HUES6 (cell line): ENCODE measurements at regions not wholly inside any gene's neighbourhood (a gene's known extent, or its start where the extent isn't known, plus 50 kb on each side); places are given as distances from the start of the nearest gene placed in this dataset.

Experiments used
- H3K27ac ChIP-seq: 2 replicates; pipeline ENCODE4 v1.7.0; 2013; ENCODE audit warnings: low read depth, mild to moderate bottlenecking, low read length, inconsistent platforms
- H3K27me3 ChIP-seq: 2 replicates; pipeline ENCODE4 v1.6.1; 2013; ENCODE audit warnings: low read length; ENCODE audit not compliant: control insufficient read depth, insufficient read depth
- H3K36me3 ChIP-seq: 2 replicates; pipeline ENCODE4 v1.6.1; 2013; ENCODE audit warnings: low read length; ENCODE audit not compliant: control insufficient read depth, insufficient read depth
- H3K4me1 ChIP-seq: 2 replicates; pipeline ENCODE4 v1.6.1; 2013; ENCODE audit warnings: low read length; ENCODE audit not compliant: control insufficient read depth, insufficient read depth
- H3K4me3 ChIP-seq: 2 replicates; pipeline ENCODE4 v1.5.1; 2013; ENCODE audit warnings: low read depth, low read length
- H3K9ac ChIP-seq: one replicate; pipeline ENCODE4 v1.6.1; 2013; ENCODE audit warnings: mild to moderate bottlenecking, low read length
- H3K9me3 ChIP-seq: 2 replicates; pipeline ENCODE4 v1.6.1; 2013; ENCODE audit warnings: low read depth, low read length; ENCODE audit not compliant: control insufficient read depth, insufficient read depth

- H3K27me3 ChIP-seq, result no peaks in the 10 kb centered on the region
- H3K27ac ChIP-seq, result no peak overlapping the region
- no peaks in the 10 kb centered on the region for H3K36me3 ChIP-seq
- H3K9me3 ChIP-seq, result no peaks in the 10 kb centered on the region
- no peak overlapping the region for H3K4me3 ChIP-seq
- H3K9ac ChIP-seq, result no peak overlapping the region
- H3K4me1 ChIP-seq, result no peaks in the 10 kb centered on the region
These were observed 887.1 kb downstream of the TFAP2A start for GRCh38 chr6:9527679-9528286.

GRCh38 chr6:9523462-9523861 lies 891.4 kb downstream of the TFAP2A start:
- H3K9ac ChIP-seq, result no peak overlapping the region

GRCh38 chr6:9522101-9522500 lies 892.8 kb downstream of the TFAP2A start:
- H3K4me3 ChIP-seq, result no peak overlapping the region
- no peaks in the 10 kb centered on the region for H3K9me3 ChIP-seq
- no peaks in the 10 kb centered on the region for H3K4me1 ChIP-seq
- no peaks in the 10 kb centered on the region for H3K36me3 ChIP-seq
- no peak overlapping the region for H3K9ac ChIP-seq
- H3K27me3 ChIP-seq, result no peaks in the 10 kb centered on the region
- no peak overlapping the region for H3K27ac ChIP-seq

More at GRCh38 chr6:9523462-9523861, 891.4 kb downstream of the TFAP2A start:
- Histone ChIP-seq H3K27me3 (no peaks in the 10 kb centered on the region), H3K9me3 (no peaks in the 10 kb centered on the region), H3K36me3 (no peaks in the 10 kb centered on the region), H3K27ac (no peak overlapping the region), H3K4me1 (no peaks in the 10 kb centered on the region), H3K4me3 (no peak overlapping the region)

GRCh38 chr6:9521152-9521530 lies 893.7 kb downstream of the TFAP2A start:
- Histone ChIP-seq H3K4me3 (no peak overlapping the region), H3K27me3 (no peaks in the 10 kb centered on the region), H3K4me1 (0 out of 2 replicates have a peak, but pooled peaks cover 4% of the 10 kb centered on the region), H3K27ac (no peak overlapping the region), H3K36me3 (no peaks in the 10 kb centered on the region), H3K9ac (no peak overlapping the region), H3K9me3 (no peaks in the 10 kb centered on the region)

GRCh38 chr6:9520417-9521151 lies 894.3 kb downstream of the TFAP2A start:
- H3K4me3 ChIP-seq, result no peak overlapping the region

GRCh38 chr6:9518431-9518830 lies 896.4 kb downstream of the TFAP2A start:
- no peak overlapping the region for H3K9ac ChIP-seq
- no peaks in the 10 kb centered on the region for H3K27me3 ChIP-seq
- no peaks in the 10 kb centered on the region for H3K36me3 ChIP-seq
- H3K4me1 ChIP-seq, result 0 out of 2 replicates have a peak, but pooled peaks cover 7% of the 10 kb centered on the region
- H3K4me3 ChIP-seq, result no peak overlapping the region
- H3K27ac ChIP-seq, result no peak overlapping the region
- H3K9me3 ChIP-seq, result no peaks in the 10 kb centered on the region

More at GRCh38 chr6:9520417-9521151, 894.3 kb downstream of the TFAP2A start:
- Histone ChIP-seq H3K27me3 (no peaks in the 10 kb centered on the region), H3K36me3 (no peaks in the 10 kb centered on the region), H3K9me3 (no peaks in the 10 kb centered on the region), H3K9ac (no peak overlapping the region), H3K27ac (no peak overlapping the region), H3K4me1 (0 out of 2 replicates have a peak, but pooled peaks cover 7% of the 10 kb centered on the region)

- Histone ChIP-seq H3K9me3 (no peaks in the 10 kb centered on the region), H3K4me3 (no peak overlapping the region), H3K4me1 (0 out of 2 replicates have a peak, but pooled peaks cover 7% of the 10 kb centered on the region), H3K27me3 (no peaks in the 10 kb centered on the region), H3K27ac (no peak overlapping the region), H3K36me3 (no peaks in the 10 kb centered on the region), H3K9ac (no peak overlapping the region)
These were observed 897.1 kb downstream of the TFAP2A start for GRCh38 chr6:9517806-9518205.

GRCh38 chr6:9515633-9516606 lies 899.0 kb downstream of the TFAP2A start:
- 0 out of 2 replicates have a peak, but pooled peaks cover 7% of the 10 kb centered on the region for H3K4me1 ChIP-seq
- no peak overlapping the region for H3K4me3 ChIP-seq
- H3K9me3 ChIP-seq, result no peaks in the 10 kb centered on the region
- no peaks in the 10 kb centered on the region for H3K36me3 ChIP-seq
- H3K9ac ChIP-seq, result no peak overlapping the region
- H3K27me3 ChIP-seq, result no peaks in the 10 kb centered on the region
- H3K27ac ChIP-seq, result no peak overlapping the region

- Histone ChIP-seq H3K9me3 (no peaks in the 10 kb centered on the region), H3K4me1 (0 out of 2 replicates have a peak, but pooled peaks cover 7% of the 10 kb centered on the region), H3K36me3 (no peaks in the 10 kb centered on the region), H3K27ac (no peak overlapping the region), H3K27me3 (no peaks in the 10 kb centered on the region), H3K4me3 (no peak overlapping the region), H3K9ac (no peak overlapping the region)
These were observed 900.7 kb downstream of the TFAP2A start for GRCh38 chr6:9514146-9514545.

GRCh38 chr6:9511157-9511556 lies 903.7 kb downstream of the TFAP2A start:
- 0 out of 2 replicates have a peak, but pooled peaks cover 3% of the 10 kb centered on the region for H3K4me1 ChIP-seq
- H3K9me3 ChIP-seq, result 0 out of 2 replicates have a peak, but pooled peaks cover 5% of the 10 kb centered on the region
- no peaks in the 10 kb centered on the region for H3K36me3 ChIP-seq
- H3K27ac ChIP-seq, result no peak overlapping the region
- no peaks in the 10 kb centered on the region for H3K27me3 ChIP-seq
- H3K4me3 ChIP-seq, result no peak overlapping the region
- H3K9ac ChIP-seq, result no peak overlapping the region
